ENCODE measurements at regions not wholly inside any gene's neighbourhood (a gene's known extent, or its start where the extent isn't known, plus 50 kb on each side); places are given as distances from the start of the nearest gene placed in this dataset.
"Not testable (repeated sequence)": the region's sequence is repeated elsewhere in the genome, so short reads cannot be mapped to it uniquely, and the experiment has no call there.

- POLR2A ChIA-PET; CTCF ChIA-PET; H3K27ac ChIP-seq (ENCODE audit: extremely low read depth, low read depth, low read length); H3K4me3 ChIP-seq (ENCODE audit: low read depth, low read length); H3K9me3 ChIP-seq (ENCODE audit: control insufficient read depth, insufficient read depth, low read depth, low read length); H3K4me1 ChIP-seq (ENCODE audit: control insufficient read depth, insufficient read depth, low read length); H3K36me3 ChIP-seq (ENCODE audit: control insufficient read depth in 2 of 2, insufficient read depth in 1 of 2, low read length in 2 of 2): not testable (repeated sequence)
- TF ChIP-seq EGR2 (tag by site-specific recombination; IDR thresholded peaks at IDR 0.05; ENCODE audit: low read depth), result peak; percentile 39; the same call in 1 of the 2 replicates
These were observed 126.3 kb downstream of the LRRC37A3 start for GRCh38 chr17:64792793-64793575.

- H3K4me1 ChIP-seq (ENCODE audit: control insufficient read depth, insufficient read depth, low read length); H3K27ac ChIP-seq (ENCODE audit: extremely low read depth, low read depth, low read length); H3K9me3 ChIP-seq (ENCODE audit: control insufficient read depth, insufficient read depth, low read depth, low read length); H3K4me3 ChIP-seq (ENCODE audit: low read depth, low read length); POLR2A ChIA-PET; CTCF ChIA-PET; H3K36me3 ChIP-seq (ENCODE audit: control insufficient read depth in 2 of 2, insufficient read depth in 1 of 2, low read length in 2 of 2): not testable (repeated sequence)
These were observed 127.0 kb downstream of the LRRC37A3 start for GRCh38 chr17:64792276-64792675.

GRCh38 chr17:64791691-64792090 is 127.6 kb downstream of the LRRC37A3 start:
- H3K27ac ChIP-seq (ENCODE audit: extremely low read depth, low read depth, low read length); H3K4me3 ChIP-seq (ENCODE audit: low read depth, low read length); CTCF ChIA-PET; H3K4me1 ChIP-seq (ENCODE audit: control insufficient read depth, insufficient read depth, low read length); POLR2A ChIA-PET; H3K9me3 ChIP-seq (ENCODE audit: control insufficient read depth, insufficient read depth, low read depth, low read length); H3K36me3 ChIP-seq (ENCODE audit: control insufficient read depth in 2 of 2, insufficient read depth in 1 of 2, low read length in 2 of 2): not testable (repeated sequence)

DNA sequence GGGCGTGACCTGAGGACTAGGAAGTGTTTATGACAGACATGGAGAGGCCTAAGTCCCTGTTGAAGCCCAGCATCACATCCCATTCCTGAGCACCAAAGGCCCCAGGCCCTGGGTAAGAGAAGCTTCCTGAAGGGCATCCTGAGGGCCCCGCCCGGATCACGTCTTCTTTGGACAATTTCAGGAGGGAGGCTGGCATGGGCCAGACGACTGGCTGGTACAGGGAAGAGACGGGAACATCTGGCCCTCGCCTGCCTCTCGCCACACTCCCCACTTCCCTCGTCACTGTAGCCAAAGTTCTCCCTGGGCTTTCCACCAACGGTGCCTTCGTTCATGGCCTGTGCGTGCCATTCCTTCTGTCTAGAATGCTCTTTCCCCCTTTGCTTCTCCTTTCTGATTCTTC is 128.1 kb downstream of the LRRC37A3 start:
- H3K4me1 ChIP-seq (ENCODE audit: control insufficient read depth, insufficient read depth, low read length); CTCF ChIA-PET: not testable (repeated sequence)

DNA sequence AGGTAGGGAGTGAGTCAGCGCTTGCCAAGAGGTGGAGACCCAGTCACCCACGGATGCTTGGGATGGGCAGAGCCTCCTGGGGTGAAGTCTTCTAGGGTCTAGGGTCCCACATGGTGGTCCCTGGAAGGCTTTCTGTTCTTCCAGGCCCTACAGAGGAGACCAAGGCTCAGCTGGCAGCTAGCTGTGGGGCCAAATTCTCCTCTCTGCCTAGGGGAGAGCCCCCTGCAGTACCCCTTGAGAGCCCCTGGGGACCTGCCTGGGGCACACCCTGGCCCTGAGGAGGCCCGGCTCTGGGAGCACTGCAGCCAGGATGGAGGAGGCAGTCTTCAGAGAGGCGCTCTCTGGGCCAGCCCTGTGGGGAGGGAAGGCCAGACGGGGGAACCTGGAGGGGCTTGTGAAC is 128.6 kb upstream of the SMURF2 start:
- H3K36me3 ChIP-seq (ENCODE audit: control insufficient read depth in 2 of 2, insufficient read depth in 1 of 2, low read length in 2 of 2), result peaks cover 0 to 16% of the 10 kb centered on the region in 2 experiments; a peak in 1 of 3 replicates
- H3K4me3 ChIP-seq (ENCODE audit: low read depth, low read length); H3K9me3 ChIP-seq (ENCODE audit: control insufficient read depth, insufficient read depth, low read depth, low read length); H3K4me1 ChIP-seq (ENCODE audit: control insufficient read depth, insufficient read depth, low read length); POLR2A ChIA-PET; CTCF ChIA-PET; H3K27ac ChIP-seq (ENCODE audit: extremely low read depth, low read depth, low read length): not testable (repeated sequence)
- TF ChIP-seq GLIS1 (tag by site-specific recombination; IDR thresholded peaks at IDR 0.05), result peak; percentile 82

More for the DNA sequence above, 128.1 kb downstream of the LRRC37A3 start:
- H3K4me3 ChIP-seq (ENCODE audit: low read depth, low read length); POLR2A ChIA-PET; H3K27ac ChIP-seq (ENCODE audit: extremely low read depth, low read depth, low read length); H3K9me3 ChIP-seq (ENCODE audit: control insufficient read depth, insufficient read depth, low read depth, low read length): not testable (repeated sequence)
- peaks cover 0 to 13% of the 10 kb centered on the region in 2 experiments; a peak in 1 of 3 replicates for H3K36me3 ChIP-seq (ENCODE audit: control insufficient read depth in 2 of 2, insufficient read depth in 1 of 2, low read length in 2 of 2)

GRCh38 chr17:64790193-64790592 is 128.1 kb upstream of the SMURF2 start:
- POLR2A ChIA-PET; H3K4me3 ChIP-seq (ENCODE audit: low read depth, low read length); CTCF ChIA-PET; H3K27ac ChIP-seq (ENCODE audit: extremely low read depth, low read depth, low read length); H3K9me3 ChIP-seq (ENCODE audit: control insufficient read depth, insufficient read depth, low read depth, low read length); H3K4me1 ChIP-seq (ENCODE audit: control insufficient read depth, insufficient read depth, low read length): not testable (repeated sequence)
- peaks cover 0 to 18% of the 10 kb centered on the region in 2 experiments; a peak in 1 of 3 replicates for H3K36me3 ChIP-seq (ENCODE audit: control insufficient read depth in 2 of 2, insufficient read depth in 1 of 2, low read length in 2 of 2)

DNA sequence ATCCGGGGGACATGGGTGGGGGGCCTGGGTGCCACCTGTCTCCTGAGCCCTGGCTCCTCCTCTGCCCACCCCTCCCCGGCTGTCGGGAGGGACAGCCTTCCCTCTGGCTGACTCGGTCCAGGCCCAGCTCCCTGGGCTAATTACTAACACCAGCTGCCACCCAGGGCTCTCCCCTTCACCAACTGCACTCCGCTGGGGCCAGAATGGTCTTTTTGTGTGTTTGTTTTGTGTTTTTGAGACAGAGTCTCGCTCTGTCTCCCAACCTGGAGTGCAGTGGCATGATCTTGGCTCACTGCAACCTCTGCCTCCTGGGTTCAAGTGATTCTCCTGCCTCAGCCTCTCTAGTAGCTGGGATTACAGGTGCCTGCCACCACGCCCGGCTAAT is 126.9 kb upstream of the SMURF2 start:
- H3K9me3 ChIP-seq (ENCODE audit: control insufficient read depth, insufficient read depth, low read depth, low read length); POLR2A ChIA-PET; H3K4me3 ChIP-seq (ENCODE audit: low read depth, low read length); CTCF ChIA-PET; H3K27ac ChIP-seq (ENCODE audit: extremely low read depth, low read depth, low read length); H3K4me1 ChIP-seq (ENCODE audit: control insufficient read depth, insufficient read depth, low read length): not testable (repeated sequence)
- H3K36me3 ChIP-seq (ENCODE audit: control insufficient read depth in 2 of 2, insufficient read depth in 1 of 2, low read length in 2 of 2), result peaks cover 0 to 24% of the 10 kb centered on the region in 2 experiments; a peak in 1 of 3 replicates
- TF ChIP-seq GLIS1 (tag by site-specific recombination; IDR thresholded peaks at IDR 0.05), result 0 out of 2 replicates have a peak, but pooled peaks have one; percentile 8
